ENCODE measurements at regions not wholly inside any gene's neighbourhood (a gene's known extent, or its start where the extent isn't known, plus 50 kb on each side); places are given as distances from the start of the nearest gene placed in this dataset.

DNA sequence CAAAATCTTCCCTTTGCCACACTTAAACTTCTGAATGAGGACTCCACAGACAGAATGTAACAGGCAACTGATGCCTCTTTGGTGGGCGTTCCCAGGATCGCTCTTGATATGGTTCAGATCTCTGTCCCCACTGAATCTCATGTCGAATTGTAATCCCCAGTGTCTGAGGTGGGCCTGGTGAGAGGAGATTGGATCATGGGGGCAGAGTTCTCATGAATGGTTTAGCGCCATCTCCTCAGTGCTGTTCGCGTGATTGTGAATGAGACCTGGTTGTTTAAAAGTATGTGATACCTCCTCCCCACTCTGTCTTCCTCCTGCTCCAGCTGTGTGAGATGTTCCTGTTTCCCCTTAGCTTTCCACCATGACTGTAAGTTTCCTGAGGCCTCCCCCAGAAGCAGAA is 111.1 kb upstream of the SLC66A3 start:
- DNase-seq (ENCODE audit: low read depth), result no peak

DNA sequence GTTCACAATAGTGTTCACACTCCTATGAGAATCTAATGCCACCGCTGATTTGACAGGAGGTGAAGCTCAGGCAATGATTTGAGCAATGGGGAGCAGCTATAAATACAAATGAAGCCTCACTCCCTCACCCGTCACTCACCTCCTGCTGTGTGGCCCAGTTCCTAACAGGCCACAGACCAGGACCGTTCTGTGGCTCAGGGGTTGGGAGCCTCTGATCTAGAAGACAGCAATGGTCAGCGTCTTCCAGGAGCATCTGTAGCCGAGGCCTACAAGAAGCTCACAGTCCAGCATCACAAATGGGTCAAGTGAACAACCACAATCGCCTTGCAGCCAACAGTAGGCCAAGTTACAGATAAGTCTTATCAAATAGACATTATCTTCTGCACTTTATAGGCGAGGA is 110.0 kb upstream of the SLC66A3 start:
- DNase-seq (ENCODE audit: low read depth), result no peak

DNA sequence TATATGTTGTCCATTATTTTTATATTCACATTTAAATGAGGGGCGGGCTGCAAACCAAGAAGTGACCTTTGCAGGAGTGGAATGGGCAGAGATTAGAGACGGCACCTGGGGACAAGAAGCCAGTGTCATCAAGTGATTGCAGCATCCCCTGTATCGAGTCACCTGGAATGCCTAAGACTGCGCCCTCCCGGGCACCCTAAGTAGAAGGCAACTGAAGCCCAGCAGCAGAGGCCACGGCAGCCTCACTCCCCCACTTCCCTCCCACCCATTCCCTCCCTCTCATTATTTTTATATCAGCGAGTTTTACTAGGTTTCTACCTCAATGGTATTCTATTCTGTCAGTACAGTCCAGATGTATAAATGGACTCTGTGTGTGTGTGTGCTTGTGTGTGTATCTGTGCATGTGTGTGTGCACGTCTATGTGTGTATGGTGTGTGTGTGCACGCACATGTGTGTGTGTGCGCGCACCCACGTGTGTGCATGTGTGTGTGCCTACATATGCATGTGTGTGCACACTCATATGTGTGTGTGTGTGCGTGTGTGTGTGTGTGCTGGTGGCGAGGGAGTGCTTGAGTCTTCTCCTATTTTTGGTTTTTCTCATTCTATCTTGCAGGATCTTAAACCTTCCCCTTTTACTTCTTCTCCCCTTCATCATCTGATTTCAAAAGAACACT is 106.8 kb upstream of the SLC66A3 start:
- DNase-seq (ENCODE audit: low read depth), result no peak

DNA sequence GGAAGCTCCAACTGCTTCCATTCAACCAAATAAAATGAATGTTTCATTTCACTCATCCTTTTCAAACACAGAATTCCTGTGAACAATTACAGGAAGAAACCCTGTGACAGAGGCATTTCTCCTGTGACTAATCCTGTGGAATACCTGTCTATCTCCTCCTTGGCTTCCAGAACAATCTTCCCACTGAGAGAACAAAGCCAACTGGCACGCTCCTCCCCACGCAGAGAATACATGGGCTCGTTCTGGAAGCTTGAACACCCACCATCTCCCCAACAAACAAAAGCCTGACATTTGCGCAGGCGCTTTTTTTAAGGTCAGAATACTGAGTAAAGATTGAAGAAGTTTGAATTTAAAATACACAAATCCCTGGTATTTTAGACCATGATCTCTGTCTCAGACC is 104.7 kb upstream of the SLC66A3 start:
- no peak for DNase-seq (ENCODE audit: low read depth)

DNA sequence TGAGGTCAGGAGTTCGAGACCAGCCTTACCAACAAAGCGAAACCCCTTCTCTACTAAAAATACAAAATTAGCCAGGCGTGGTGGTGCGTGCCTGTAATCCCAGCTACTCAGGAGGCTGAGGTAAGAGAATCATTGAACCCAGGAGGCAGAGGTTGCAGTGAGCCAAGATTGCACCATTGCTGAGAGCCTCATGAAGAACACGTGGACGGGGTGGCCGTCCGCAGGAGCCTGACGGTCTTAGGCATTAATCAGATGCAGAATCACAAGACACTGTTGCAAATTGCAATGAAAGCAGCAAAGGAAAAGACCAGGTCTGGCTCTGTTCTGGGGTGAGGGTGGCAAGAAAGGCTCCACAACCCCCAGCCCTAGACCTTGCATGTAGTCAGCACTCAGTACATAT is 104.0 kb upstream of the SLC66A3 start:
- DNase-seq (ENCODE audit: low read depth), result no peak

DNA sequence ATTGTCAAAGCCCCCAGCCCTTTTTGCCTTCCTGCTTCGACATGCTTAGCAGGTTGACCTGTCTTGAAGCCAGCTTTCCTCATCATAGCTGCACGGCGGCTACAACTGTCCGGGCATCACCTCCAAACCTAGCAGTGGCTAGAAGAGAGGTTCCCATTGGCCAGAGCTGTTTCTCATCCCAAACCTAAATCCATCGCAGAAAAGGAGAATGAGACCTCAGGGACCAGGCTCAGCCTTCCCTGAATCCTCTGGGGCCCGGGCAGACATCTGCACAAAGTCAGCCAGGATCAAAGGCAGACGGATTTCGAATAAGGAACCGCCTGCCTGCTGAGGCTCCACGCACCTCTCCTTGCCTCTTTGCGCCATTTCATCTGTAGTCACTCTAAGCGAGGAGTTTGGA is 101.7 kb upstream of the SLC66A3 start:
- DNase-seq (ENCODE audit: low read depth), result no peak

DNA sequence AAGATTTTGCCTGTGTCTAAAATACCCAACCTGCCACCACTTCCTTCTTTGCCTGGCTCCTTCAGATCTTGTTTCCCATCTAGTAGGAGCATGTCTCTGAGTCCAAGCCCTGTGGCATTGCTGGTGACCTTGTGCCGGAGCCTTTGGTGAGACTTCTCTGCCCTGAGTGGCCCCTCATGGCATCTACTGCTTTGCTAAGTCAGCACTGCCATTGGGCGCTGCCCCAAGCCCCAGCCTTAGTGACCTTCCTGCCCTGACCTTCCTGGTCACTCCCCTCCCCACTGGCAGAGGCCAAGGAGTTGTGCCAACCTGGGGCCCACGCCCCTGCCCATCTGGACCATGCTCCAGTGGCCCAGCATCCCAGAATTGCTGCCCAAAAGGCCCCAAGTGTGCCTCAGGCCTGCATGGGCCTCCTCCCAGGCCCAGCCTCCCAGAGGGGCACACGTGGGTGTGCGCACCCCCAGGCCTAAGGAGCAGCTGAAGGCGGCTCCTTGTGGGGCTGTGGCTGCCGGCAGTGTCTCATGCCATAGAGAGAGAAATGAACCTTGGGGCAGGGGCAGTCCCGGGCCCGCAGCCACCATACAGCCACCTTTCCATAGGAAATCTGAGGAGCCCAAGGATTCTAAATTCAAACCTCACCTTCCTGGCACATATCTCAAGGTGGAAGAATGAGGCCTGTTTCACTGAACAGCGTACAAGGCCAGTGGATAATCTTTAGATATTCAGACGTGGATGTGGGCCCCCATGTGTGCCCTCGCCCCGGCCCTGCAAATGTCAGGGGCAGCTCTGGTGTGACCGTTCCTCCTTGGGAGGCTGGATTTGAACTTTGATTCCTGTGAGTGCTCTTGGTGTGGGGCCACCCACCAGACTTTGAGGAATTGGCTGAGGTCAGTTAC is 100.2 kb upstream of the SLC66A3 start:
- DNase-seq (ENCODE audit: low read depth), result no peak

DNA sequence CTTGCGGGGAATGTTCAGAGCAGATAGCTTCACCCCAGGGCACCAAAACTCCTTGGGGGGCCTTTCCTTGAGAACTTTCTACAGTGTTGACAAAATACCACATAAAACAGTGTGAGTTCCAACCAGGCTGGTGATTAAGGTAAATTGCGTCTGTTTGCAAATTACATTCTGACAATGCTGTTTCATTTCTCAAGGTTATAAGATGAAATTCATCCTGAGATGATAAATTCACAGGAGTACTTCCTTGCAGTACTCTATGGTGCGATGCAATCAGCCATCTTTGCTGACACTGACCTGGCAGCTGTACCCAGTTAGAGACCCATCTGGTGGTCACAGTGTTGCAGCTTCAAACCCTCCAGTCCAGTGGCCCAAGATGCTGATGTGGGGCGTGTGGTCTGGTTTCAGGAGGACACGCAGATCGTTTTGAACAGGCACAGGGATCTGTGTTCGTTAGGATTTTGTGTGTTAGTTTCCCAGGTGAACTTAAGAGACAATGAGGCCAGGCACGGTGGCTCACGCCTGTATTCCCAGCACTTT is 99.5 kb upstream of the SLC66A3 start:
- DNase-seq (ENCODE audit: low read depth), result no peak

DNA sequence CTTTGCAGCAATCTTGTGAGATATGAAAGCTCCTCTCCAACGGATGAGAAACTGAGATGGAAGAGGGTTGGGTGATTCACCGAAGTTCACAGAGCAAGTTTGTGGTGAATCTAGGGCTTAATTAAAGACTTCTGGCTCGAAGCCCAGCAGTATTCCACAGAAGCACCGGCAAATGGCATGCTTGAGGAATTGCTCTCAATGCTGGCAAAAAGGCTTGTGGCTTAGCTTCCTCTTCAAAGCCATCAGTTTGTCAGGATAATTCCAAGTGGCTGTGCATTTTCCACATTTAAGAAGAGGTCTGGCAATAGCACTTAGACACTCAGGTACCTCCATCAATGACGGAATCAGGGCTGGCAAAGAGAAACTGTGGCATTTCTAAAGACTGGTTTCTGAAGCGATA is 98.7 kb upstream of the SLC66A3 start:
- DNase-seq (ENCODE audit: low read depth), result peak; percentile 91

DNA sequence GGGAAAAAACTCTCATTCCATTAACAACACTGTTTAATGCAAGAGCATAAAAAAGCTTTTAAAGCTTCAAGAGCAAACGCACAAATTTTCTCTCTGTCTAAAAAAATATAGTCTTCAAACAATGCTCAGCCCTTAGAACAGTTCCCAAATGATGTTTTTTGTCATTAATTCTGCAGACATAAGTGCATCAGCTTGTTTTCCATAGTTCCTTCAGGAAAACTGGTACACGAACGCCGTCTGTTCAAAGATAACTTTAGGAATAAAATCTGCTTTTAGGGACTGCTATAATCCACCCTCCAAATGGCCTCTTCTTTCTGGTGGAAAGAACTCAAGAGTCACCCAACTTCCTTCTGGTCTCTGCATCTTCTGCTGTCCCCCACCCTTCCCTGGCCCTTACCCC is 98.2 kb upstream of the SLC66A3 start:
- DNase-seq (ENCODE audit: low read depth), result no peak

DNA sequence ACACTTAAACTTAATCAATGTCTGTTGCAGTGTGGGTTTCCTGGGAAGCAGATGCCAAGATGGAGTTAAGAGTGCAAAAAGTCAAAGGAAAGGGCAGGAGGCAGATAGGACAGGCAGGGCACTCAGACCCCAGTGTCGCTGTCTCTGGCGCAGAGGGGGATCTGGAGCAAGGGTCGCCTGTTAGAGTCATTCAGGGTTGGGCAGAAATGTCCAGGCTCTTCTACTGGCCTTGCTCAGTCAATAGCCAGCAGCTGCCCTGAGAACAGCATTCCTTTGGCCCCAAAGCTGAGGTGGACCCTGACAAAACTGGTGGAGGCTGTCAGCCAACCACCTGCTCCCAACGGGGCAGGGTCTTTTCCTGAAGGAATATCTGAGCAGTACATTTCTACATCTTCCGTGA is 97.1 kb upstream of the SLC66A3 start:
- no peak for DNase-seq (ENCODE audit: low read depth)

DNA sequence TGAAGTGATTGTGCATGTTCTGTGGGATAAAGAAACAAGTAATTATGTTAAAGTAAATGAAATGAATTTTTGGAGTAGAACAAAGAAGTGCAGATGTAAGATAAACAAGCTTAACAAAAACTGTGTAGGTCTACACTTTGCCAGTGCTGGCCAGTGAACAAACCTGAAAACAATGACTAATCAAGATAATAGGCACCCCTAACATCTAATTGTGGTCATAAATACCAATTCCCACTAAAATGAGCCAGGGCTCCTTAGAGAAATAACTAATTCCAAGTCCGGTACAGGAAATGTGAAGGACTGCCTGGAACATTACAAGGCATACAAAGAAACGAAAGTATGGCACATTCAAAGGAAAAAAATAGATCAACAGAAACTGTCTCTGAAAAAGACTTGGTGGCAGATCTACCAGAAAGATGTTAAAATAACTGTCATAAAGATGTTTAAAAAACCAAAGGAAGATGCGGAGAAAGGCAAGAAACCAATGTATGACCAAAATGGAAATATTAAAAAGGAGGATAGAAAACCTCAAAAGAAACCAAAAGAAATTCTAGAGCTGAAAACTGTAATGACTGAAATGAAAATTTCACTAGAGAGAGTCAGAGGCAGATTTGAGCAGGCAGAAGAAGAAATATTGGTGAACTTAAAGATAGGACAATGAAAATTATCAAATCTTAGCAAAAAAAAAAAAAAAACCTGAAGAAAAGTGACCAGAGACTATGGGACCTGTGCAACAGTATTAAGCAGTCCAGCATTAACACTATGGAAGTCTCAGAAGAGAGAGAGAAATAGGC is 94.7 kb upstream of the SLC66A3 start:
- DNase-seq (ENCODE audit: low read depth), result no peak

DNA sequence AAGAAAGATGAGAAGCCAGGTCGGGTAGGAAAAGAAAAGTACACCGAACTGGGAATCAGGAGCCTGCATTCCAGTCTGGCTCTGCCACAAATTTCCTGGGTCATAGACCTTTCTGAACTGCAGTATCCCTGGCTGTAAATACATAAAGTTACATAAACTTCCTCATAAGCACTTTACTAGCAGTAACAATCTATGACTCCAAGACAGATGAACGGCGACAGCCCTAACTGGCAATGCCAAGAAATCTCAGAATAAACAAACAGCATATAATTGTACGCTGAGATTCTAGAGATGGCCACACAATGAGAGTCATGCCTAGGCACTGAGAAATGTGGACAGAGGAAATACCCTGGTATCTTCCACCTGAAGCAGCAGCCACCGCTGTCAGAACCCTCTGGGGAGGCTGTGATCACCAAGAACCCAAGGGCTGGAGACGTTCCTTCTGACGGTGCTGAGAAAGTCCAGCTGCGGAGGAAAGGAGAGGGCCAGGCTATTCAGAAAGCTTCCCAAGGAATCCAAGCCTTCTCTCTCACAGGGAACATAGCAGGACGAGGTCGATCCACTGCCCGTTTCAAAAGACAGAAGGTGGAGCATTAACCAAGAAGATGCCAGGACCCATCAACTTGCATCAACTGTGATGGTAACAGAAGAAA is 89.3 kb upstream of the SLC66A3 start:
- DNase-seq (ENCODE audit: low read depth), result no peak

DNA sequence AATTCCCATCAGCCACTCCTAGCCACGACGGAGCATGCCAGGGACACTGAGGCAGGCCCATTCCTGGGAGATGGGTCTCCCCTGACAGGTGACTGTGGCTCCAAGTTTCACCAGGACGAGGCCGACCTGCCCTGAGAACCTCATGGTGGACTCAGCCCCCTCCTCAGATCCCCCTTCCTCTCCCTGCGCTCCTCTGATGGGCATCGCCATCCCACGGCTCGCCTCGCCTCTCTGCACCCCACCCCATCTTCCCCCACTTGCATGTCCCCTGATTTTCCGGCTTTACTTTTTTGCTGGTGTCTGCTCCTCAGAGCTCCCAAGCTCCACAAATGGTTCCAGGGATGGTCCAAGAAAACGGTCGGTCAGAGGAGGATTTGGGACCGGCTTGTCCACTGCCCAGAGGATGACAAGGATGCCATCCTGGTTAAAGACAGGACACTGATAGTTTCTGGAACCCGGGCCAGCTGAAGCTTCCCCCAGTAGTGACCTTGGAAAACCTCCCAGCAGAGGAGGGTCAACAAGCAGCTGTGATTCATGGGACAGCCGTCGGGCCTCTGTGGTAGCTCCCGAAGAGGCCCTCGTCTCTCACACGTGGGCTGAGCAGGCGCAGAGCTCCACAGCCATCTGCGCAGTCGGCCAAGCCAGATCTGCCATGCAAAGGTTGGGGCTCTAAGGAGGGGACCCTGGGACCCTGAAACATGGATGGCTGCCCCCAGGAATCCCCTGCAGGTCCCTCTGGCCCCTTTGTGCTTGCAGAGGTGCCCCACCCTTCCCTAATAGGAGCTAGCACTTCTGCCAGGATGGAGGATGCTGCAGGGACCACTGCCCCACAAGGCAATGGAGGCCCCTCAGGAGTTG is 87.8 kb upstream of the SLC66A3 start:
- no peak for DNase-seq (ENCODE audit: low read depth)

DNA sequence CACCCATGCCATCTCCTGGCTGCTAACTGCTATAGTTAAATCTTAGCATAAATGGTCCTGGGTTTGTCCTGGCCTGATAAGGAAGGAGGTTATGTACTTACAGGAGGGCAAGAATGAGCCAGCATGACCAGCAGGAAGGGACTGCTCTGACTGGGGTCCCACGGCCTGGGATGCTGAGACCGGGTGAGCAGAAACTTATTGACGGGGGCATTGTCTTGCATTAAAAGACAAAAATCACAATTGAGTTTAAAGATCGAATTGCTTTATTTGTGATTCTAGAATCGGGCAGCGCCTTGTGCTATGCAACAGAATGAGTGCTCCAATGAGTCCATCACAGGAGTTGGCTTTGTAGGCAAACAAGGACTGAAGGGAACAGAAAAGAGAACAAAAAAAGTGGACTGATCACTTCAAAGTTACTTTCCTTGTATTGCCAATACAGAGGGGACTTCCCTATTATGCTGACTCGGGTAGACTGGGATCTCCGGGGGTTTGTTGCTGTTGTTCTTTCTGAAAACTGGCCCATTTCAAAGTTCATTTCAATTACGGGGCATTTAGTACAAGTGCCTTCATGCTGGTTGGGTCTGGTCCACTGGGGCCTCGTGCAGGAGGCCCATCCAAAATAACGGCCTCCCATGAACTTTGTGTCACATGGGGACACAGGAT is 87.1 kb upstream of the SLC66A3 start:
- no peak for DNase-seq (ENCODE audit: low read depth)

DNA sequence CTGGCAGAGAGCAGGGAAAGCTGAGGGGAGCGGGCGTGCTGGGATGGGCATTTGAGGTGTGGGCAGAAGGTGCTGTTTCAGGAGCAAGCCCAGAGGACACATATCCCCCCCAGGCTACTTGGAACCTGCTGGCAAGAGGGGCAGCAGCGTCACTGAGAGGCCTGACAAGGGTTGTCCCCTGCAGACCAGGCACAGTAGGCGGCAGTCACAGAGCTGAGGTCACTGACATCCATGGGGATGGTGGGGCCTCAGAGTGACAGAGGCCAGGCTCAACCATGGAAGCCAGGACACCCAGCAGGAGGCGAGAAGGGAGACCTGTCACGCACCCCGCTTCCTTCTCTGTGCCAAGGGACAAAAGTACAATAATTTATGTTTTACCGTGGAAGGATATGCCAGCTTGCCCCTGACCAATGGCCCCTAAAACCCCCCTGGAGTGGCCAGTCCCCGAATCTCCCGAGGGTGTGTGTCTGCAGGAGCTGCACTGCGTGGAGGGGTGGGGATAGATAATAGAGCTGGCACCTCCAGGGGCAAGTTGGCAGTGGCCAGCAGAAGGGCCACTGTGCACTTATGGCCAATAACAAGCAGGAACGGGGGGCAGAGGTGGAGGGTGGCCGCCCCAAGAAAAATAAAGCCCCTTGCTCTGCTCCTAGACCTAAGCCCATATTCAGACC is 86.3 kb upstream of the SLC66A3 start:
- no peak for DNase-seq (ENCODE audit: low read depth)

DNA sequence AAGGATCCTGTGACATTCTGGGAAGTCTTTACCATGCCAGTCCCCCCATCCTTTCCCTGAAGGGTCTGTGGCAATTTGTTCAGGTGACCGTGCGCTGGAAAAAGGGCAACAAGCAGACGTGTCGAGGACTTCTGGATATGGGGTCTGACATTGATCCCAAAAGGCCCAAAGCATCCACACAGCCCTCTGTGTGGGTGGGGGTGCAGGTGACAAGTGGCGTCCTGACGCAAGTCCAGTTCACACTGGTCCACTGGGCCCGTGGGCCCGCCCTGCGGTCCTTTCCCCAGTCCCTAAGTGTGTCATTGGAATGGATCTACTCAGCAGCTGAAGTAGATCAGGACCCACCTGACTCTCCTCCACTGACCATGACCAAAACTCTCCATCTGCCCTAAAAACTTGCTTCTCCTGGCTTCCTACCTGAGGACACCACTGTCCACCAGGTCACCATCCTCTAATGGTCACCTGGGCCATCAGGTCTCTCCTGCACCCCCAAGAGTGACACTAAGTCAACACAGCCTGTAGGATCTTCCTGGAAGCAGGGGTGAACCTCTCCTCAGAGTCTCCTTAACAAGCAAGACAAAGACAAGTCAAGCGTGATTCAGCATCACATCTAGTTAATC is 85.6 kb upstream of the SLC66A3 start:
- DNase-seq (ENCODE audit: low read depth), result no peak

DNA sequence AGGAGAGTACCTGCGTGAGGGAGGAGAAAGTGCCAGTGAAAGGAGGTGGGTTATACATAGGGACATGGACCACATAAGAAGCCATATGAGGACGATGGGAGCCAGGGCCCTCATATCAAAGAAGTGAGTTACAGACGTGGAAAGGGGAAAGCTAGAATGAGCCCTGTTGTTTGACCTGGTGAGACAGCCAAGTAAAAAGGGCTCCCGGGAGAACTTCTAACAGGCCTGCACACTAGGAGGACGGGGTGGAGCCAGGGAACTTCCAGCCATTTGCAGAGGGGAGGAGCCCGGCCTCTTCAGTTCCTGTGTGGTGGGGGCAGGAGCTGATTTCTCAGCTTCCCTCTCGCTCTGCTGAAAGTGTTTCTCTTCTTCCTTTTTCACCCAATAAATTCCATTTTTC is 84.1 kb upstream of the SLC66A3 start:
- DNase-seq (ENCODE audit: low read depth), result no peak

DNA sequence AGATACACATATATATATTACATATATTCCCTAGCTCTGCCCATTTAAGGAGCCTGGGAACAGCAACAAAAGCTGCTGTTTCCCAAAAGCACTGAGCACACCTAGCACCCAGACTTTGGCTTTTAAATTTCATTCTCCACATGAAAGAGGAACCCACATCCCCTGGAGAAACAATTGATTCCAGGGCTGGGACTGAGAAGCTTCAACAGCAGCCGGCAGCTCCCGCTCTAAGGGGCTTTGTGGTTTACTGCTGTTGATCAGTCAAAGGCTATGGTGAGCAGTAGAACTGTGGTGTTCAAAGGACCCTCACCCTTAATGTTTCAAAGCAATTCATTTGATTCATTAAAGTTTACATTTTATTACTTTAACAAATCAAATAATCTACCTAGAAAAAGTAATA is 83.3 kb upstream of the SLC66A3 start:
- DNase-seq (ENCODE audit: low read depth), result no peak

Data from HT1080 (cell line).